ENCODE measurements at regions not wholly inside any gene's neighbourhood (a gene's known extent, or its start where the extent isn't known, plus 50 kb on each side); places are given as distances from the start of the nearest gene placed in this dataset.

DNA sequence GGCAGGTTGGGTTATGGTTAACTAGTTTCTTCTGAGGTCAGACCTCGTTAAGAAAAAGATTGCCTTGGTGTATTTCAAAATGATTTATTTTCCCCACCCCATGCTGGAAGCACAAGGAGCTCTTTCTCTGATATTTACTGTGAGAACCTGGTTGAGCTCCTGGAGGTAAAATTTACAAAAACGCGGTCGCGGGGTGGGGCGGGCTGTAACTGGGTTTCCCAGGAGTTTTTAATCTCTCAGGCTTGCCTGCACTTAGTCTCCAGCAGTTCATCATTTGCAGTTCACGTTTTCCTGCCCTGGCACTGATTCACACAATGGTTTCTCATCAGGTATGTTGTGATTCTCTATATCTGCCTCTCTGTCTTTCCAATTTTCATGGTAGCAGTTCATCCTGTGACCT lies 67.9 kb upstream of the PDE3A start:
- Histone ChIP-seq H3K36me3 (ENCODE audit: control insufficient read depth in 4 of 4, insufficient read depth in 3 of 4, low read depth in 1 of 4, low read length in 3 of 4) (no peaks in the 10 kb centered on the region), H3K9me3 (ENCODE audit: control insufficient read depth in 4 of 4, low read length in 3 of 4) (peaks cover 0 to 5% (median 3%) of the 10 kb centered on the region in 4 donors), H3K4me3 (ENCODE audit: low read depth in 1 of 3, low read length in 3 of 3) (no peak overlapping the region), H3K27me3 (ENCODE audit: control insufficient read depth in 4 of 4, insufficient read depth in 4 of 4, low read length in 3 of 4) (no peaks in the 10 kb centered on the region), H3K4me1 (ENCODE audit: control insufficient read depth in 4 of 4, insufficient read depth in 4 of 4, low read length in 3 of 4) (no peaks in the 10 kb centered on the region), H3K27ac (ENCODE audit: low read depth in 1 of 2, low read length in 2 of 2) (no peak overlapping the region), H3K9ac (ENCODE audit: low read depth in 1 of 2, low read length in 2 of 2) (no peak overlapping the region)
- no peak for TF ChIP-seq NR2F2 (IDR thresholded peaks at IDR 0.05)
- no peak for TF ChIP-seq JUND (IDR thresholded peaks at IDR 0.05)
- TF ChIP-seq, protein P1, sequence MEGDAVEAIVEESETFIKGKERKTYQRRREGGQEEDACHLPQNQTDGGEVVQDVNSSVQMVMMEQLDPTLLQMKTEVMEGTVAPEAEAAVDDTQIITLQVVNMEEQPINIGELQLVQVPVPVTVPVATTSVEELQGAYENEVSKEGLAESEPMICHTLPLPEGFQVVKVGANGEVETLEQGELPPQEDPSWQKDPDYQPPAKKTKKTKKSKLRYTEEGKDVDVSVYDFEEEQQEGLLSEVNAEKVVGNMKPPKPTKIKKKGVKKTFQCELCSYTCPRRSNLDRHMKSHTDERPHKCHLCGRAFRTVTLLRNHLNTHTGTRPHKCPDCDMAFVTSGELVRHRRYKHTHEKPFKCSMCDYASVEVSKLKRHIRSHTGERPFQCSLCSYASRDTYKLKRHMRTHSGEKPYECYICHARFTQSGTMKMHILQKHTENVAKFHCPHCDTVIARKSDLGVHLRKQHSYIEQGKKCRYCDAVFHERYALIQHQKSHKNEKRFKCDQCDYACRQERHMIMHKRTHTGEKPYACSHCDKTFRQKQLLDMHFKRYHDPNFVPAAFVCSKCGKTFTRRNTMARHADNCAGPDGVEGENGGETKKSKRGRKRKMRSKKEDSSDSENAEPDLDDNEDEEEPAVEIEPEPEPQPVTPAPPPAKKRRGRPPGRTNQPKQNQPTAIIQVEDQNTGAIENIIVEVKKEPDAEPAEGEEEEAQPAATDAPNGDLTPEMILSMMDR (IDR thresholded peaks at IDR 0.05; ENCODE audit: low read depth, low read length, missing input control), result no peak
- TF ChIP-seq FOXA2 (IDR thresholded peaks at IDR 0.05), result no peak
- TF ChIP-seq RAD21 (IDR thresholded peaks at IDR 0.05), result no peak
- no peak for TF ChIP-seq HNF4G (IDR thresholded peaks at IDR 0.05)
- TF ChIP-seq, protein P2, sequence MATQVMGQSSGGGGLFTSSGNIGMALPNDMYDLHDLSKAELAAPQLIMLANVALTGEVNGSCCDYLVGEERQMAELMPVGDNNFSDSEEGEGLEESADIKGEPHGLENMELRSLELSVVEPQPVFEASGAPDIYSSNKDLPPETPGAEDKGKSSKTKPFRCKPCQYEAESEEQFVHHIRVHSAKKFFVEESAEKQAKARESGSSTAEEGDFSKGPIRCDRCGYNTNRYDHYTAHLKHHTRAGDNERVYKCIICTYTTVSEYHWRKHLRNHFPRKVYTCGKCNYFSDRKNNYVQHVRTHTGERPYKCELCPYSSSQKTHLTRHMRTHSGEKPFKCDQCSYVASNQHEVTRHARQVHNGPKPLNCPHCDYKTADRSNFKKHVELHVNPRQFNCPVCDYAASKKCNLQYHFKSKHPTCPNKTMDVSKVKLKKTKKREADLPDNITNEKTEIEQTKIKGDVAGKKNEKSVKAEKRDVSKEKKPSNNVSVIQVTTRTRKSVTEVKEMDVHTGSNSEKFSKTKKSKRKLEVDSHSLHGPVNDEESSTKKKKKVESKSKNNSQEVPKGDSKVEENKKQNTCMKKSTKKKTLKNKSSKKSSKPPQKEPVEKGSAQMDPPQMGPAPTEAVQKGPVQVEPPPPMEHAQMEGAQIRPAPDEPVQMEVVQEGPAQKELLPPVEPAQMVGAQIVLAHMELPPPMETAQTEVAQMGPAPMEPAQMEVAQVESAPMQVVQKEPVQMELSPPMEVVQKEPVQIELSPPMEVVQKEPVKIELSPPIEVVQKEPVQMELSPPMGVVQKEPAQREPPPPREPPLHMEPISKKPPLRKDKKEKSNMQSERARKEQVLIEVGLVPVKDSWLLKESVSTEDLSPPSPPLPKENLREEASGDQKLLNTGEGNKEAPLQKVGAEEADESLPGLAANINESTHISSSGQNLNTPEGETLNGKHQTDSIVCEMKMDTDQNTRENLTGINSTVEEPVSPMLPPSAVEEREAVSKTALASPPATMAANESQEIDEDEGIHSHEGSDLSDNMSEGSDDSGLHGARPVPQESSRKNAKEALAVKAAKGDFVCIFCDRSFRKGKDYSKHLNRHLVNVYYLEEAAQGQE (IDR thresholded peaks at IDR 0.05), result no peak
- TF ChIP-seq YY1 (IDR thresholded peaks at IDR 0.05), result no peak
- TF ChIP-seq, protein P3, sequence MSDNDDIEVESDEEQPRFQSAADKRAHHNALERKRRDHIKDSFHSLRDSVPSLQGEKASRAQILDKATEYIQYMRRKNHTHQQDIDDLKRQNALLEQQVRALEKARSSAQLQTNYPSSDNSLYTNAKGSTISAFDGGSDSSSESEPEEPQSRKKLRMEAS (IDR thresholded peaks at IDR 0.05), result no peak
- no peak for TF ChIP-seq SP1 (IDR thresholded peaks at IDR 0.05)
- TF ChIP-seq HNF4A (conservative IDR thresholded peaks at IDR 0.05), result no peak
- TF ChIP-seq, protein P4, sequence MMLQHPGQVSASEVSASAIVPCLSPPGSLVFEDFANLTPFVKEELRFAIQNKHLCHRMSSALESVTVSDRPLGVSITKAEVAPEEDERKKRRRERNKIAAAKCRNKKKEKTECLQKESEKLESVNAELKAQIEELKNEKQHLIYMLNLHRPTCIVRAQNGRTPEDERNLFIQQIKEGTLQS (IDR thresholded peaks at IDR 0.05), result no peak
- no peak for TF ChIP-seq RXRA (IDR thresholded peaks at IDR 0.05)
- TF ChIP-seq EGR1 (IDR thresholded peaks at IDR 0.05; ENCODE audit: low read depth in 2 of 2), result no peak
- no peak for TF ChIP-seq TAF1 (conservative IDR thresholded peaks at IDR 0.05)
- no peak for TF ChIP-seq GABPA (IDR thresholded peaks at IDR 0.05 in 1 of 2, conservative IDR thresholded peaks at IDR 0.05 in 1 of 2)
- TF ChIP-seq, protein P5, sequence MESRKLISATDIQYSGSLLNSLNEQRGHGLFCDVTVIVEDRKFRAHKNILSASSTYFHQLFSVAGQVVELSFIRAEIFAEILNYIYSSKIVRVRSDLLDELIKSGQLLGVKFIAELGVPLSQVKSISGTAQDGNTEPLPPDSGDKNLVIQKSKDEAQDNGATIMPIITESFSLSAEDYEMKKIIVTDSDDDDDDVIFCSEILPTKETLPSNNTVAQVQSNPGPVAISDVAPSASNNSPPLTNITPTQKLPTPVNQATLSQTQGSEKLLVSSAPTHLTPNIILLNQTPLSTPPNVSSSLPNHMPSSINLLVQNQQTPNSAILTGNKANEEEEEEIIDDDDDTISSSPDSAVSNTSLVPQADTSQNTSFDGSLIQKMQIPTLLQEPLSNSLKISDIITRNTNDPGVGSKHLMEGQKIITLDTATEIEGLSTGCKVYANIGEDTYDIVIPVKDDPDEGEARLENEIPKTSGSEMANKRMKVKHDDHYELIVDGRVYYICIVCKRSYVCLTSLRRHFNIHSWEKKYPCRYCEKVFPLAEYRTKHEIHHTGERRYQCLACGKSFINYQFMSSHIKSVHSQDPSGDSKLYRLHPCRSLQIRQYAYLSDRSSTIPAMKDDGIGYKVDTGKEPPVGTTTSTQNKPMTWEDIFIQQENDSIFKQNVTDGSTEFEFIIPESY (IDR thresholded peaks at IDR 0.05), result no peak
- TF ChIP-seq FOXA1 (IDR thresholded peaks at IDR 0.05), result no peak
- 72% methylated on average over 7 of the region's 7 CpGs for WGBS
- no peak for DNase-seq (ENCODE audit: low spot score)
